Heart right ventricle (tissue), 16 donors: ENCODE measurements at regions not wholly inside any gene's neighbourhood (a gene's known extent, or its start where the extent isn't known, plus 50 kb on each side); places are given as distances from the start of the nearest gene placed in this dataset.
"Not testable (repeated sequence)": the region's sequence is repeated elsewhere in the genome, so short reads cannot be mapped to it uniquely, and the experiment has no call there.

ENCODE experiments used
- ATAC-seq, 8 donors: fragments of 200-7000 bp; cut with Tn5 transposase; one replicate each; pipeline ENCODE4 v1.9.1; 2020; ENCODE audit warnings: mild to moderate bottlenecking in 8 of 8, moderate library complexity in 8 of 8, moderate number of reproducible peaks in 1 of 8
- DNase-seq, 2 donors: peaks; one replicate each; pipeline ENCODE4 v3.0.0-alpha.2; 2020
- H3K27ac ChIP-seq, 10 donors: fragments of 200-600 bp; sonication (generic) in 2 of 10; one replicate each; pipeline versions ENCODE4 v1.5.0 to v1.8.0; 2020 to 2022; ENCODE audit warnings: mild to moderate bottlenecking in 3 of 10
- H3K27me3 ChIP-seq, 7 donors: fragments of 200-600 bp; one replicate each; pipeline ENCODE4 v1.8.0; 2021 to 2022; ENCODE audit warnings: mild to moderate bottlenecking in 2 of 7
- H3K36me3 ChIP-seq, 9 donors: fragments of 200-600 bp; sonication (generic) in 1 of 9; one replicate each; pipeline versions ENCODE4 v1.5.0 to v1.8.0; 2020 to 2022; ENCODE audit warnings: mild to moderate bottlenecking in 2 of 9
- H3K4me1 ChIP-seq, 9 donors: fragments of 200-600 bp; sonication (generic) in 1 of 9; one replicate each; pipeline versions ENCODE4 v1.5.0 to v1.8.0; 2020 to 2022; ENCODE audit warnings: mild to moderate bottlenecking in 4 of 9
- H3K4me3 ChIP-seq, 10 donors: fragments of 200-600 bp; sonication (generic) in 2 of 10; one replicate each; pipeline versions ENCODE4 v1.5.0 to v1.8.0; 2020 to 2022; ENCODE audit warnings: mild to moderate bottlenecking in 7 of 10, moderate library complexity in 2 of 10
- H3K9me3 ChIP-seq, 11 donors: fragments of 200-600 bp in 10 of 11; sonication (generic) in 2 of 11; one replicate each; pipeline versions ENCODE4 v1.5.0 to v1.8.0; 2013 to 2022; ENCODE audit warnings: mild to moderate bottlenecking in 2 of 11, control low read depth in 1 of 11, moderate library complexity in 1 of 11
- CTCF ChIP-seq, 9 donors: fragments of 200-600 bp; sonication (generic) in 2 of 9; IDR thresholded peaks; one replicate each; pipeline versions ENCODE4 v1.5.0 to v1.8.0; 2021 to 2022; ENCODE audit warnings: antibody characterized with exemption in 9 of 9, mild to moderate bottlenecking in 5 of 9, moderate library complexity in 1 of 9
- WGBS, 2 donors: extraction: QIAGEN DNeasy Blood & Tissue Kit; methylation state at CpG; one replicate each; pipeline ENCODE4 v1.1.7; 2013; ENCODE audit warnings: inconsistent platforms in 1 of 2; 5-methylcytosine and 5-hydroxymethylcytosine counted together
- intact Hi-C, 10 donors: fragments of 100-400 bp; cut with DNase I; formaldehyde crosslinking; loops; one replicate each; pipeline versions ENCODE4 v1.11.1 to v1.14.2; 2022
- donor health status: Arrhythmogenic right ventricular cardiomyopathy.
- donor health status: ischemic (EF 13 %, LVEDD 7.1; RV severe dilation, severe dysfunction).
- donor health status: healthy with polysubstance abuse.
- donor health status: DM: no; HTN: yes; CAD: no.
- donor health status: DM: no; HTN: no; CAD: no.
- donor health status: ischemic (EF 25% LVEDD 6.9; RV normal size, moderate dysfunction).
- donor health status: ischemic (EF 25% LVEDD 5.7; RV mildly dilated, moderate dysfunction).
- donor health status: healthy.
- donor health status: DM: yes; HTN: yes; CAD: no.
- donor health status: Ischemic cardiomyopathy.
- donor health status: ischemic (EF 35%, LVEDD 5.7; RV mildly dilated, moderate dysfunction).
- donor health status: nonischemic (EF 11% LVEDD 7.7; RV severe dilation, severe dysfunction).
- donor health status: DM: yes; HTN: yes; CAD: no.
- donor health status: PGD.
- donor health status: ischemic (EF 29% LVEDD 5.4; RV normal size, mild dysfunction).
- donor health status: nonischemic (EF 23%, LVEDD 6.1; RV moderate dilation, normal function).

- Histone ChIP-seq H3K4me3 (no peak overlapping the region), H3K27ac (no peak overlapping the region), H3K36me3 (no peaks in the 10 kb centered on the region), H3K4me1 (no peaks in the 10 kb centered on the region), H3K9me3 (peaks cover 0 to 25% (median 6%) of the 10 kb centered on the region in 11 donors), H3K27me3 (no peaks in the 10 kb centered on the region)
- WGBS, 2 donors: 68% methylated on average over 4 of the region's 4 CpGs
- no peak for TF ChIP-seq CTCF (IDR thresholded peaks at IDR 0.05)
- DNase-seq (no peak), ATAC-seq (no peak)
- intact Hi-C loops: no loop called here
These were observed 150.5 kb upstream of the DDIT4L start for GRCh38 chr4:100340512-100341485.

DNA sequence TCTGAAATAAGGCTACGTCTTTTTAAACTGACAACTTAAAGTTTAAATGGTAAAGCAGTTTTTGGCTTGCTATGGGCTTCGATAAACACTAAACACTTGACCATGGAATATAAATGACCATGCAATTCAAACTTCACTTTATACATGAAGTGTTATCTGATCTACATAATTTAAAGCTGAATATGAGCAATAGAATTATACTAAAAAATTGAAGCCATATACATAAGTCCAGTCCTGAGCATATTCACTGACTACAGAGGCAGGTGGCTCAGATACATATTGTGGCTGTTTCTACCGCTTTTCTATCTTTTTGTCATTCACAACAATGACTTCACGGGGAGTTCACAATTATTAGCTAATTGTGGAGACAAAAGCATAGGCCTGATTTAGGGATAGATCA lies 149.6 kb upstream of the DDIT4L start:
- 87 to 88% methylated on average over 4 of the region's 4 CpGs for WGBS, 2 donors
- no peak for ATAC-seq

GRCh38 chr4:100333491-100333890 lies 143.2 kb upstream of the DDIT4L start:
- WGBS, 2 donors: 85 to 88% methylated on average over 2 of the region's 2 CpGs
- ATAC-seq, intact Hi-C loops: not testable (repeated sequence)

More for the DNA sequence above, 149.6 kb upstream of the DDIT4L start:
- Histone ChIP-seq H3K4me3 (no peak overlapping the region), H3K27ac (no peak overlapping the region), H3K27me3 (no peaks in the 10 kb centered on the region), H3K36me3 (no peaks in the 10 kb centered on the region), H3K4me1 (no peaks in the 10 kb centered on the region), H3K9me3 (peaks cover 0 to 32% (median 14%) of the 10 kb centered on the region in 11 donors)
- intact Hi-C loops: no loop called here
- no peak for DNase-seq
- TF ChIP-seq CTCF (IDR thresholded peaks at IDR 0.05): no peak

GRCh38 chr4:100317032-100317864 lies 127.0 kb upstream of the DDIT4L start:
- no peak for TF ChIP-seq CTCF (IDR thresholded peaks at IDR 0.05)
- WGBS, 2 donors: 44 to 47% methylated on average over 7 of the region's 7 CpGs
- Histone ChIP-seq H3K9me3 (peaks cover 0 to 5% (median 0%) of the 10 kb centered on the region in 11 donors), H3K27ac (peak overlapping the region in 1 of 10 donors; percentile 12), H3K4me1 (peaks cover 0 to 13% (median 0%) of the 10 kb centered on the region in 9 donors), H3K36me3 (no peaks in the 10 kb centered on the region), H3K4me3 (no peak overlapping the region), H3K27me3 (no peaks in the 10 kb centered on the region)
- no peak for ATAC-seq
- intact Hi-C loops: no loop called here
- no peak for DNase-seq

More at GRCh38 chr4:100333491-100333890, 143.2 kb upstream of the DDIT4L start:
- H3K4me3 ChIP-seq, H3K27ac ChIP-seq, H3K4me1 ChIP-seq, DNase-seq, H3K27me3 ChIP-seq, H3K36me3 ChIP-seq: not testable (repeated sequence)
- peaks cover 0 to 50% (median 23%) of the 10 kb centered on the region in 11 donors for H3K9me3 ChIP-seq
